ENCODE measurements at regions not wholly inside any gene's neighbourhood (a gene's known extent, or its start where the extent isn't known, plus 50 kb on each side); places are given as distances from the start of the nearest gene placed in this dataset.

GRCh38 chr10:88156341-88156740, 292.9 kb downstream of the PTEN start:
- no TSS peak for BruUV-seq (replicated peaks)
- DNase-seq (ENCODE audit: low read depth, low spot score) (no peak), ATAC-seq (no peak)
- H3K27me3 ChIP-seq (ENCODE audit: control insufficient read depth, insufficient read depth, low read length), result no peaks in the 10 kb centered on the region
- H3K27ac ChIP-seq (ENCODE audit: low read length), result no peak overlapping the region
- no peak overlapping the region for H3K4me3 ChIP-seq (ENCODE audit: low read depth in 2 of 2, low read length in 2 of 2)
- in situ Hi-C loops (cut with HindIII; ENCODE audit: low pct_unique_long_range_greater_than_20kb, low sequenced_read_pairs), result no loop called here
- ChIA-PET CTCF (no interaction called here), POLR2A (no interaction called here)
- H3K4me1 ChIP-seq (ENCODE audit: control insufficient read depth, insufficient read depth, low read length), result no peaks in the 10 kb centered on the region
- no peaks in the 10 kb centered on the region for H3K36me3 ChIP-seq (ENCODE audit: control insufficient read depth, insufficient read depth, low read length)
- intact Hi-C loops (cut with micrococcal nuclease; ENCODE audit: unreplicated experiment), result no loop called here
- TF ChIP-seq POLR2AphosphoS5 (IDR thresholded peaks at IDR 0.05; ENCODE audit: low read depth, low read length) (no peak), TCF7L2 (IDR thresholded peaks at IDR 0.05; ENCODE audit: low read depth, low read length) (no peak), SIN3A (IDR thresholded peaks at IDR 0.05; ENCODE audit: borderline replicate concordance, insufficient read depth, low read depth, low read length) (no peak), REST (IDR thresholded peaks at IDR 0.05; ENCODE audit: insufficient read depth in 1 of 2, low read depth in 2 of 2, low read length in 1 of 2) (no peak), CTCF (IDR thresholded peaks at IDR 0.05) (no peak)
- no peaks in the 10 kb centered on the region for H3K9me3 ChIP-seq (ENCODE audit: control insufficient read depth, insufficient read depth, low read depth, low read length)

- ATAC-seq, result no peak
- Histone ChIP-seq H3K27ac (ENCODE audit: low read length) (no peak overlapping the region), H3K36me3 (ENCODE audit: control insufficient read depth, insufficient read depth, low read length) (no peaks in the 10 kb centered on the region), H3K4me1 (ENCODE audit: control insufficient read depth, insufficient read depth, low read length) (no peaks in the 10 kb centered on the region), H3K4me3 (ENCODE audit: low read depth in 2 of 2, low read length in 2 of 2) (no peak overlapping the region), H3K9me3 (ENCODE audit: control insufficient read depth, insufficient read depth, low read depth, low read length) (no peaks in the 10 kb centered on the region), H3K27me3 (ENCODE audit: control insufficient read depth, insufficient read depth, low read length) (no peaks in the 10 kb centered on the region)
- BruUV-seq (replicated peaks), result no TSS peak
- ChIA-PET POLR2A (no interaction called here), CTCF (no interaction called here)
- TF ChIP-seq CTCF (IDR thresholded peaks at IDR 0.05), result no peak
- DNase-seq (ENCODE audit: low read depth, low spot score), result no peak
- intact Hi-C loops (cut with micrococcal nuclease; ENCODE audit: unreplicated experiment) (no loop called here), in situ Hi-C loops (cut with HindIII; ENCODE audit: low pct_unique_long_range_greater_than_20kb, low sequenced_read_pairs) (no loop called here)
Observed at GRCh38 chr10:88157981-88158465, 294.6 kb downstream of the PTEN start.

Data from Panc1 (cell line).